ENCODE measurements at regions not wholly inside any gene's neighbourhood (a gene's known extent, or its start where the extent isn't known, plus 50 kb on each side); places are given as distances from the start of the nearest gene placed in this dataset.

DNA sequence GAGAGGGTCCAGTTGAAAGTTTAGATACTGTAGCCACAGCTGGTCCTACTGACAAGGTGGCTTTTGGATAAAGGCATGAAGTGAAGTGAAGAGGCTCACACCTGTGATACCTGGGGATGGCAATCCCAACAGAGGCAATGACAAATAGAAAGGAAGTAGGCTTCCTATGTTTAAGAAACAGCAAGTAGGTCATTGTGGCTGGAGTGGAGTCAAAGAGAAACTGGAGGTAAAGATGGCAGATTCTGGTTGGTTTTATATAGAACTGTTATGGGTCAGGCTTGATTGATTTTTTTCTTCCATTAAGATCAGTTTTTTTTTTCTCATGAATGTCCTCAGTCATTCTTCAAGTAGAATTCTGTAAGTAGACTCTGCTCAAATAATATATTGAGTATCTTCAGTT, 79.5 kb downstream of the ANXA1 start (continued):
- TF ChIP-seq, protein P1, sequence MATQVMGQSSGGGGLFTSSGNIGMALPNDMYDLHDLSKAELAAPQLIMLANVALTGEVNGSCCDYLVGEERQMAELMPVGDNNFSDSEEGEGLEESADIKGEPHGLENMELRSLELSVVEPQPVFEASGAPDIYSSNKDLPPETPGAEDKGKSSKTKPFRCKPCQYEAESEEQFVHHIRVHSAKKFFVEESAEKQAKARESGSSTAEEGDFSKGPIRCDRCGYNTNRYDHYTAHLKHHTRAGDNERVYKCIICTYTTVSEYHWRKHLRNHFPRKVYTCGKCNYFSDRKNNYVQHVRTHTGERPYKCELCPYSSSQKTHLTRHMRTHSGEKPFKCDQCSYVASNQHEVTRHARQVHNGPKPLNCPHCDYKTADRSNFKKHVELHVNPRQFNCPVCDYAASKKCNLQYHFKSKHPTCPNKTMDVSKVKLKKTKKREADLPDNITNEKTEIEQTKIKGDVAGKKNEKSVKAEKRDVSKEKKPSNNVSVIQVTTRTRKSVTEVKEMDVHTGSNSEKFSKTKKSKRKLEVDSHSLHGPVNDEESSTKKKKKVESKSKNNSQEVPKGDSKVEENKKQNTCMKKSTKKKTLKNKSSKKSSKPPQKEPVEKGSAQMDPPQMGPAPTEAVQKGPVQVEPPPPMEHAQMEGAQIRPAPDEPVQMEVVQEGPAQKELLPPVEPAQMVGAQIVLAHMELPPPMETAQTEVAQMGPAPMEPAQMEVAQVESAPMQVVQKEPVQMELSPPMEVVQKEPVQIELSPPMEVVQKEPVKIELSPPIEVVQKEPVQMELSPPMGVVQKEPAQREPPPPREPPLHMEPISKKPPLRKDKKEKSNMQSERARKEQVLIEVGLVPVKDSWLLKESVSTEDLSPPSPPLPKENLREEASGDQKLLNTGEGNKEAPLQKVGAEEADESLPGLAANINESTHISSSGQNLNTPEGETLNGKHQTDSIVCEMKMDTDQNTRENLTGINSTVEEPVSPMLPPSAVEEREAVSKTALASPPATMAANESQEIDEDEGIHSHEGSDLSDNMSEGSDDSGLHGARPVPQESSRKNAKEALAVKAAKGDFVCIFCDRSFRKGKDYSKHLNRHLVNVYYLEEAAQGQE (IDR thresholded peaks at IDR 0.05; ENCODE audit: unreplicated experiment): no peak
- TF ChIP-seq POLR2AphosphoS5 (IDR thresholded peaks at IDR 0.05; ENCODE audit: low read depth) (no peak), ZNF331 (CRISPR knock-in tag; IDR thresholded peaks at IDR 0.05; ENCODE audit: low read depth) (no peak), EZH2 (IDR thresholded peaks at IDR 0.05; ENCODE audit: low read depth, unreplicated experiment) (no peak)
- TF ChIP-seq, protein P2, sequence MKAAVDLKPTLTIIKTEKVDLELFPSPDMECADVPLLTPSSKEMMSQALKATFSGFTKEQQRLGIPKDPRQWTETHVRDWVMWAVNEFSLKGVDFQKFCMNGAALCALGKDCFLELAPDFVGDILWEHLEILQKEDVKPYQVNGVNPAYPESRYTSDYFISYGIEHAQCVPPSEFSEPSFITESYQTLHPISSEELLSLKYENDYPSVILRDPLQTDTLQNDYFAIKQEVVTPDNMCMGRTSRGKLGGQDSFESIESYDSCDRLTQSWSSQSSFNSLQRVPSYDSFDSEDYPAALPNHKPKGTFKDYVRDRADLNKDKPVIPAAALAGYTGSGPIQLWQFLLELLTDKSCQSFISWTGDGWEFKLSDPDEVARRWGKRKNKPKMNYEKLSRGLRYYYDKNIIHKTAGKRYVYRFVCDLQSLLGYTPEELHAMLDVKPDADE (IDR thresholded peaks at IDR 0.05): no peak
- TF ChIP-seq, protein P3, sequence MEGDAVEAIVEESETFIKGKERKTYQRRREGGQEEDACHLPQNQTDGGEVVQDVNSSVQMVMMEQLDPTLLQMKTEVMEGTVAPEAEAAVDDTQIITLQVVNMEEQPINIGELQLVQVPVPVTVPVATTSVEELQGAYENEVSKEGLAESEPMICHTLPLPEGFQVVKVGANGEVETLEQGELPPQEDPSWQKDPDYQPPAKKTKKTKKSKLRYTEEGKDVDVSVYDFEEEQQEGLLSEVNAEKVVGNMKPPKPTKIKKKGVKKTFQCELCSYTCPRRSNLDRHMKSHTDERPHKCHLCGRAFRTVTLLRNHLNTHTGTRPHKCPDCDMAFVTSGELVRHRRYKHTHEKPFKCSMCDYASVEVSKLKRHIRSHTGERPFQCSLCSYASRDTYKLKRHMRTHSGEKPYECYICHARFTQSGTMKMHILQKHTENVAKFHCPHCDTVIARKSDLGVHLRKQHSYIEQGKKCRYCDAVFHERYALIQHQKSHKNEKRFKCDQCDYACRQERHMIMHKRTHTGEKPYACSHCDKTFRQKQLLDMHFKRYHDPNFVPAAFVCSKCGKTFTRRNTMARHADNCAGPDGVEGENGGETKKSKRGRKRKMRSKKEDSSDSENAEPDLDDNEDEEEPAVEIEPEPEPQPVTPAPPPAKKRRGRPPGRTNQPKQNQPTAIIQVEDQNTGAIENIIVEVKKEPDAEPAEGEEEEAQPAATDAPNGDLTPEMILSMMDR (conservative IDR thresholded peaks at IDR 0.05; ENCODE audit: low read depth in 2 of 2): no peak

DNA sequence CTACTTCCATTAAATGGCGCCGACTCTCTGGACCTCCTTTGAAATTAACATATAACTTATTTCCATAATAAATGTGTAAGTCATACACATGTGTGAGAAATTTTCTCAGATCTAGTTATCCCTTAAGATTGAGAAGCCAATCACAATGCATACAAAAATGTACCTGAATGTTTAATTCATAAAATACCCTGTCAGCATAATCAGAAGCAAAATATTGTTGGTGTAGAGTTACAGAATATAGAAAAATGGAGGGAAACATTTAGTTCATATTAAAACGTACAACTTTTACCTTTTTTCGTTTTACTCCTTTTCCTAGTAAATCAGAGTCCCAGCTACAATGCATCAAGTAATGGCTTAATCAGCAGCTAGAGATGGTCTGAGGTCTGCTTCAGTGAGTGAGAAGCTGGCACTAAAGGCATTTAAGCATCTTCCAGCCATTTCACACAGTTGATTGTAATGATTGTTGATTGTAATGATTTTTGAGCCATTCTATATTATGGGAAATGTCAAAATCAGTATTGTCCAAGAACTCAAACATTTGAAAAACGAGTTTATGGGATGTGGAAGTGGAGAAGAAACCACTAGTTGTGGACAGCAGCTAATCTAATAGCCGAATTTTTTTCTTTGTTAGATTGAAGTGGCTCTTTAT, 81.8 kb downstream of the ANXA1 start:
- no peaks in the 10 kb centered on the region for H3K4me1 ChIP-seq (ENCODE audit: insufficient read depth)
- Mint-ChIP-seq H3K27me3 (ENCODE audit: insufficient read depth, low read depth, poor library complexity) (peaks cover 2% of the 10 kb centered on the region), H3K36me3 (ENCODE audit: low read depth) (no peaks in the 10 kb centered on the region), H3K4me1 (peaks cover 3% of the 10 kb centered on the region; the same call in 1 of the 3 replicates), H3K9me3 (no peaks in the 10 kb centered on the region; the same call in 2 of the 3 replicates), H3K4me3 (no peak overlapping the region), H3K27ac (no peak overlapping the region)
- no peak for ATAC-seq
- H3F3A ChIP-seq (replicated peaks; ENCODE audit: low read depth): no peaks in the 10 kb centered on the region
- H3K9me2 ChIP-seq (ENCODE audit: insufficient read depth): peaks cover 19% of the 10 kb centered on the region
- H4K20me1 ChIP-seq (replicated peaks; ENCODE audit: insufficient read depth): no peaks in the 10 kb centered on the region
- H3K36me3 ChIP-seq (ENCODE audit: insufficient read depth): no peaks in the 10 kb centered on the region
- no peak overlapping the region for H3K4me2 ChIP-seq
- H3K27ac ChIP-seq (ENCODE audit: low read depth): no peak overlapping the region
- DNase-seq (ENCODE audit: low spot score): no peak
- H3K27me3 ChIP-seq (ENCODE audit: insufficient read depth): no peaks in the 10 kb centered on the region
- 0 out of 2 replicates have a peak overlapping the region, but pooled peaks have one; percentile 10 for H2AFZ ChIP-seq
- H3K4me3 ChIP-seq: no peak overlapping the region
- H3K79me2 ChIP-seq (replicated peaks; ENCODE audit: insufficient read depth): no peaks in the 10 kb centered on the region
- TF ChIP-seq EZH2phosphoT487 (IDR thresholded peaks at IDR 0.05; ENCODE audit: unreplicated experiment) (no peak), ZNF331 (CRISPR knock-in tag; IDR thresholded peaks at IDR 0.05; ENCODE audit: low read depth) (no peak), JUNB (IDR thresholded peaks at IDR 0.05; ENCODE audit: unreplicated experiment) (no peak), STAT1 (IDR thresholded peaks at IDR 0.05; ENCODE audit: unreplicated experiment) (no peak)
- TF ChIP-seq, protein P4, sequence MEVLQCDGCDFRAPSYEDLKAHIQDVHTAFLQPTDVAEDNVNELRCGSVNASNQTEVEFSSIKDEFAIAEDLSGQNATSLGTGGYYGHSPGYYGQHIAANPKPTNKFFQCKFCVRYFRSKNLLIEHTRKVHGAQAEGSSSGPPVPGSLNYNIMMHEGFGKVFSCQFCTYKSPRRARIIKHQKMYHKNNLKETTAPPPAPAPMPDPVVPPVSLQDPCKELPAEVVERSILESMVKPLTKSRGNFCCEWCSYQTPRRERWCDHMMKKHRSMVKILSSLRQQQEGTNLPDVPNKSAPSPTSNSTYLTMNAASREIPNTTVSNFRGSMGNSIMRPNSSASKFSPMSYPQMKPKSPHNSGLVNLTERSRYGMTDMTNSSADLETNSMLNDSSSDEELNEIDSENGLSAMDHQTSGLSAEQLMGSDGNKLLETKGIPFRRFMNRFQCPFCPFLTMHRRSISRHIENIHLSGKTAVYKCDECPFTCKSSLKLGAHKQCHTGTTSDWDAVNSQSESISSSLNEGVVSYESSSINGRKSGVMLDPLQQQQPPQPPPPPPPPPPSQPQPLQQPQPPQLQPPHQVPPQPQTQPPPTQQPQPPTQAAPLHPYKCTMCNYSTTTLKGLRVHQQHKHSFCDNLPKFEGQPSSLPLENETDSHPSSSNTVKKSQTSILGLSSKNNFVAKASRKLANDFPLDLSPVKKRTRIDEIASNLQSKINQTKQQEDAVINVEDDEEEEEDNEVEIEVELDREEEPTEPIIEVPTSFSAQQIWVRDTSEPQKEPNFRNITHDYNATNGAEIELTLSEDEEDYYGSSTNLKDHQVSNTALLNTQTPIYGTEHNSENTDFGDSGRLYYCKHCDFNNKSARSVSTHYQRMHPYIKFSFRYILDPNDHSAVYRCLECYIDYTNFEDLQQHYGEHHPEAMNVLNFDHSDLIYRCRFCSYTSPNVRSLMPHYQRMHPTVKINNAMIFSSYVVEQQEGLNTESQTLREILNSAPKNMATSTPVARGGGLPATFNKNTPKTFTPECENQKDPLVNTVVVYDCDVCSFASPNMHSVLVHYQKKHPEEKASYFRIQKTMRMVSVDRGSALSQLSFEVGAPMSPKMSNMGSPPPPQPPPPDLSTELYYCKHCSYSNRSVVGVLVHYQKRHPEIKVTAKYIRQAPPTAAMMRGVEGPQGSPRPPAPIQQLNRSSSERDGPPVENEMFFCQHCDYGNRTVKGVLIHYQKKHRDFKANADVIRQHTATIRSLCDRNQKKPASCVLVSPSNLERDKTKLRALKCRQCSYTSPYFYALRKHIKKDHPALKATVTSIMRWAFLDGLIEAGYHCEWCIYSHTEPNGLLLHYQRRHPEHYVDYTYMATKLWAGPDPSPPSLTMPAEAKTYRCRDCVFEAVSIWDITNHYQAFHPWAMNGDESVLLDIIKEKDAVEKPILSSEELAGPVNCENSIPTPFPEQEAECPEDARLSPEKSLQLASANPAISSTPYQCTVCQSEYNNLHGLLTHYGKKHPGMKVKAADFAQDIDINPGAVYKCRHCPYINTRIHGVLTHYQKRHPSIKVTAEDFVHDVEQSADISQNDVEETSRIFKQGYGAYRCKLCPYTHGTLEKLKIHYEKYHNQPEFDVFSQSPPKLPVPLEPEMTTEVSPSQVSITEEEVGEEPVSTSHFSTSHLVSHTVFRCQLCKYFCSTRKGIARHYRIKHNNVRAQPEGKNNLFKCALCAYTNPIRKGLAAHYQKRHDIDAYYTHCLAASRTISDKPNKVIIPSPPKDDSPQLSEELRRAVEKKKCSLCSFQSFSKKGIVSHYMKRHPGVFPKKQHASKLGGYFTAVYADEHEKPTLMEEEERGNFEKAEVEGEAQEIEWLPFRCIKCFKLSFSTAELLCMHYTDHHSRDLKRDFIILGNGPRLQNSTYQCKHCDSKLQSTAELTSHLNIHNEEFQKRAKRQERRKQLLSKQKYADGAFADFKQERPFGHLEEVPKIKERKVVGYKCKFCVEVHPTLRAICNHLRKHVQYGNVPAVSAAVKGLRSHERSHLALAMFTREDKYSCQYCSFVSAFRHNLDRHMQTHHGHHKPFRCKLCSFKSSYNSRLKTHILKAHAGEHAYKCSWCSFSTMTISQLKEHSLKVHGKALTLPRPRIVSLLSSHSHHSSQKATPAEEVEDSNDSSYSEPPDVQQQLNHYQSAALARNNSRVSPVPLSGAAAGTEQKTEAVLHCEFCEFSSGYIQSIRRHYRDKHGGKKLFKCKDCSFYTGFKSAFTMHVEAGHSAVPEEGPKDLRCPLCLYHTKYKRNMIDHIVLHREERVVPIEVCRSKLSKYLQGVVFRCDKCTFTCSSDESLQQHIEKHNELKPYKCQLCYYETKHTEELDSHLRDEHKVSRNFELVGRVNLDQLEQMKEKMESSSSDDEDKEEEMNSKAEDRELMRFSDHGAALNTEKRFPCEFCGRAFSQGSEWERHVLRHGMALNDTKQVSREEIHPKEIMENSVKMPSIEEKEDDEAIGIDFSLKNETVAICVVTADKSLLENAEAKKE (CRISPR knock-in tag; IDR thresholded peaks at IDR 0.05): no peak
